ENCODE measurements at regions not wholly inside any gene's neighbourhood (a gene's known extent, or its start where the extent isn't known, plus 50 kb on each side); places are given as distances from the start of the nearest gene placed in this dataset. TPM values are rescaled to one million over a fixed set of nuclear protein-coding genes. Genes with fewer than 3 reads are reported as not detected.

- no peak for DNase-seq (ENCODE audit: extremely low spot score)
- Histone ChIP-seq H3K4me1 (ENCODE audit: insufficient read depth) (no peaks in the 10 kb centered on the region), H3K36me3 (ENCODE audit: insufficient read depth) (no peaks in the 10 kb centered on the region), H3K4me3 (ENCODE audit: low read depth, low read length) (no peak overlapping the region), H3K27ac (ENCODE audit: low read depth) (no peak overlapping the region)
- WGBS, result 71% methylated on average over 2 of the region's 2 CpGs
Observed at GRCh38 chr2:138831154-138831553, 51.0 kb upstream of the NXPH2 start.

GRCh38 chr2:138830547-138830946 lies 50.4 kb upstream of the NXPH2 start:
- no peak for DNase-seq (ENCODE audit: extremely low spot score)
- no peaks in the 10 kb centered on the region for H3K36me3 ChIP-seq (ENCODE audit: insufficient read depth)
- no peak overlapping the region for H3K4me3 ChIP-seq (ENCODE audit: low read depth, low read length)
- H3K27ac ChIP-seq (ENCODE audit: low read depth), result no peak overlapping the region
- H3K4me1 ChIP-seq (ENCODE audit: insufficient read depth), result no peaks in the 10 kb centered on the region
- WGBS, result 75% methylated on average over 2 of the region's 2 CpGs

Small RNAs in the stretch of these regions (small RNA-seq; reads per million reads assigned to genes)
- gene RF00139 (not detected), gene RN7SKP286 (not detected)
